CD4-positive, alpha-beta T cell treated with Interleukin-2 at 100 ng/mL for 4 hours (primary cell): ENCODE measurements at regions not wholly inside any gene's neighbourhood (a gene's known extent, or its start where the extent isn't known, plus 50 kb on each side); places are given as distances from the start of the nearest gene placed in this dataset.
"Not testable (repeated sequence)": the region's sequence is repeated elsewhere in the genome, so short reads cannot be mapped to it uniquely, and the experiment has no call there.

Source experiments
- DNase-seq: peaks from one replicate; pipeline ENCODE4 v3.0.0-alpha.2; 2020; ENCODE audit warnings: low spot score

- DNase-seq = no peak
Observed at GRCh38 chr4:117560329-117560728, 474.0 kb upstream of the NDST3 start.

DNA sequence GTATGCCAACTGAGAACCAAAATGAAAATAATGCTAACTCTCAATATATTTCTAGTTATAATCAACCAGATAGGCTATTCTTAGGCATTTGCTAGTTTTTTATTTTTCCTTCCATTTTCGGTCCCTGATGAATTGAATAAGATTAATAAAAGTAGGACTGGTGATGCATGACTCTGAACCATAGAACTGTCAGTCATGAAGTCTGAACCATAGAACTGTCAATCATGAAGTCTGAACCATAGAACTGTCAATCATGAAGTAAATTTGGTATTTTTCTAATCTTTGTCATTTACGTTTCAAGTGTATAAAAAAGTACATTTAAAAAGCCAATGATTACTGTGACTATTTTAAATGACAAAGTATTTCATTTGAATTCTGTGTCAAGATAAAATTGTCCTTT, 460.2 kb upstream of the NDST3 start:
- DNase-seq = no peak

- DNase-seq = no peak
Observed at GRCh38 chr4:117575850-117576249, 458.4 kb upstream of the NDST3 start.

- DNase-seq = no peak
Observed at GRCh38 chr4:117577686-117578311, 456.5 kb upstream of the NDST3 start.

- no peak for DNase-seq
Observed at GRCh38 chr4:117588771-117589170, 445.5 kb upstream of the NDST3 start.

GRCh38 chr4:117596917-117597480, 437.3 kb upstream of the NDST3 start:
- DNase-seq = no peak

- DNase-seq = not testable (repeated sequence)
Observed at GRCh38 chr4:117599393-117599792, 434.9 kb upstream of the NDST3 start.

DNA sequence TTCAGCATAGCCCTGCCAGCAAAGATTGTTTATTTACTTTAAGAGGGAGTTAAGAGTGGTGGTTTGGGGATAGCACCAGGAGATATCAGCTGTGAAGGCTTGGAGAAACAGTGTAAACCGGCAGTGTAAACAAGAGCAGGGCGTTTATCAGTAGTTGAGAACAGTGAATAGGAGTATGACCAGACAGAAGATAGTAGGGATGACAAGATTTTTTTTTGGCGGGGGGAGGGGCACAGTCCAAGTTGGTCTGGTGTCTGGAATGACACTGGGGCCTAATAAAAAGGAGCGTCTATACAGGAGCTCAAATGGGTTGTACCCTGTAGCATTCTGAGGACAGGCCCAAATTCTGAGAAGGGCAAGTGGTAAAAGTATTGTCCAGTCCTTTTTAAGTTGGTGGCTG, 433.4 kb upstream of the NDST3 start:
- DNase-seq = not testable (repeated sequence)

GRCh38 chr4:117610706-117611308, 423.5 kb upstream of the NDST3 start:
- no peak for DNase-seq

DNA sequence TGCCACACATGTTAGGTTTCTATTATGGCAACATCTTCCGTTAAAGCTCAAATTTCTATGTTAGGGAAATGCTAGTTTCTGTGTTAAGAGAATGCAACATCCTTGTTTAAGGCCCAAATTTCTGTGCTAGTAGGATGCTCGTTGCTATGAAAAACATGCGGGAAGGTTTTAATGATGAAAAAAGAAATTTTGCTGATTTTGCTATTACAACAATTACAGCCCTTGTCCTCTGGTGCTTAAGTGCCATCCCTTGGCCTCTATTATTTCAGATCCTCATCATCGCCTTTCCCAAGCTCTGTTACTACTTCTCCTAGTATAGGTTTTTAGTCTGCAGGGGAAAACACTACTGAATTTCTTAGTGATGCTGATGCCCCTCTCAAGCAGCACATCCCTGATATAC, 412.6 kb upstream of the NDST3 start:
- DNase-seq = no peak

GRCh38 chr4:117623326-117623725, 411.0 kb upstream of the NDST3 start:
- no peak for DNase-seq

- no peak for DNase-seq
Observed at GRCh38 chr4:117626664-117627063, 407.6 kb upstream of the NDST3 start.

DNA sequence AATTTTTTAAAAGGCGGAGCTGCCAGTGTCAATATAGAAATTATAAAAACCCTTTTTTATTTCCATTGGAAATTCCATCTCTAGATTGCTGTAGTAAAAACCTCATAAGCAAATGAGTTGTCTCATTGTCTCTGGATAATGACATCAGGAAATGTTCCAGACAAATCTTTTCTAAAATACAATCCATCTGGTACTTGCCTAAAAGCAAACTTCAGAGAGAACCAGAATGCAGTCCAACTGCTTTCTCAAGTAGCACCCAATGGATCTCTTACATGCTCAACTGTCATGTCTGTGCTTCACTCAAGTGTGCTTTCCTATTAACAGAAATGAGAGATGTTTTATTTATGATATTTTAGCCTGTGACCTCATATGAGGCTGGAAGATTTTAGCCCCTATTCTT, 399.6 kb upstream of the NDST3 start:
- no peak for DNase-seq

- no peak for DNase-seq
Observed at GRCh38 chr4:117637347-117637746, 396.9 kb upstream of the NDST3 start.

DNA sequence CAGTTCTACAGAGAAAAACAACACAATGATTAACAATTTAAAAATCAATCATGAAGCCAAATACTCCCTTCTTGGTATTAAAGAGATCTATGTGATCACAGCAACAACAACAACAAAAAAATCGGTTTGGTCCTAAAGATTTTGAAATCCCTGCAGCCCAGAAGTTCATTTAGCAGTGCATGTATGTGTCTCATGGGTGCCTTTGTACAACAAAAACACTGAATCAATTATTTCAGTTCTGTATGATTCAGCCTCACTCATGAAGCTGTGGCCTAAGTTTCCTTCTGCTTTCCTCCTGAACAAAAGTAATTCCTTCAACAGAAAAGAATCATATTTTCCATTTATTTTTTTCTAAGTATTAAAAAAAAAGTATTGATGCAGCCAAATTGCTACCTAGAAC, 393.4 kb upstream of the NDST3 start:
- no peak for DNase-seq

GRCh38 chr4:117641519-117641918, 392.8 kb upstream of the NDST3 start:
- no peak for DNase-seq

GRCh38 chr4:117654079-117654478, 380.2 kb upstream of the NDST3 start:
- no peak for DNase-seq

DNA sequence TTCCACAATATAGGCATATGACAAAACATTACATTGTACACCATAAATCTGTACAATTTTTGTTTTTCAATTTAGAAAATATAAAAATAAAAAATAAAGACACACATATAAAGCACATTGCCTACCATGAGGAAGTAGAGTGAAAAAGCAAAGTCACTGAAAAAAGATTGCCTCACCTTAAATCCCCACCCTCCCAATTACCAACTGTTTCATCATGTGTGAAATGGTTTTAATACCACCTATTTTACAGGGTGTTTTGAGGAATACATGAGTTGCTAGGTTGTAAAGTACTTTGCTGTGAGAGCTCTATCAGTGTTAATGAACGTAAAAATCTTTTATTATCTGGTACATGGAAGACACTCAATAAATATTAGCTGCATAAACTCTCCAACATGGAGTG, 373.6 kb upstream of the NDST3 start:
- DNase-seq = no peak

DNA sequence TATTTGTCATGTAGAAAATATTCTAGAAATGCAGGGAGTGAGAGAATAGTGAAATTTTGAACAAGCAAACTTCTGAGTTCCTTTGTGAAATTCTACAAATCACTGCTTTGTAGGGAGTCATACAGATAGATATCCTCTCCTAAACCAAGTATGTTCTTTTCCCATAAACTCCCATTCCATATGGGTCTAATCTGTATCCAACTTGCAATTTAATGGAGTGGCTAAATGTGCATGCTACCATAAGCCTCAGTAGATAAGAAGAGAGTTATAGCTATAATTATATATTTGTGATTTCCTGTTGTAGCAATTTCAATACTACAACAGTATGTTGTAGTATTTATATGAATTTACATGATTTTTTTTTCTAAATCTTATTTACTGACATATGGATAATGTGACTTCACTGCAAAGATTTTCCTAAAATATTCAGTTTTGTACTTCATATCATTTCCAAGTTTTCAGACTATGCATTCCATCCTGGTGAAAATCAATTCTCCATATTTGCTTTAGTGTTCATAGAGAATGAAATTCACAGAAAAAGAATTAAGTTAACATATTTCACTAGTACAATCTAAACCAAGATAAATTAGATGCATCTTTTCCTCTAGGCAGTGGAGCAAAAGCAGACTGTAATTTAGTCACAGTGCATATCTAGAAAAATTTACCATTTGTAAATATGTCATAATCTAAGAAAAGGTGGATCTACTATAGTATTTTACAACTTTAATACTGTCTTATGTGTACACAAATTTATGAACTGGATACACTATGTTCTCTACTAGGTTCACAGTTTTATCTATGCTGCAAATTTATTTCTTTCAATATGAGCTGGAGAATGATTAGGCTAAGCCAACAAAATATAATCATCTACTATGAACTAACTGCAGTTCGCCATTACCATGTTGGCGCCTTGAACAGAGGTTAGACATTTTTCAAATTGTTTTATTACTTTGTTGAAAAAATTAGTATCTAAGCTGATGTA, 372.9 kb upstream of the NDST3 start:
- DNase-seq = no peak

DNA sequence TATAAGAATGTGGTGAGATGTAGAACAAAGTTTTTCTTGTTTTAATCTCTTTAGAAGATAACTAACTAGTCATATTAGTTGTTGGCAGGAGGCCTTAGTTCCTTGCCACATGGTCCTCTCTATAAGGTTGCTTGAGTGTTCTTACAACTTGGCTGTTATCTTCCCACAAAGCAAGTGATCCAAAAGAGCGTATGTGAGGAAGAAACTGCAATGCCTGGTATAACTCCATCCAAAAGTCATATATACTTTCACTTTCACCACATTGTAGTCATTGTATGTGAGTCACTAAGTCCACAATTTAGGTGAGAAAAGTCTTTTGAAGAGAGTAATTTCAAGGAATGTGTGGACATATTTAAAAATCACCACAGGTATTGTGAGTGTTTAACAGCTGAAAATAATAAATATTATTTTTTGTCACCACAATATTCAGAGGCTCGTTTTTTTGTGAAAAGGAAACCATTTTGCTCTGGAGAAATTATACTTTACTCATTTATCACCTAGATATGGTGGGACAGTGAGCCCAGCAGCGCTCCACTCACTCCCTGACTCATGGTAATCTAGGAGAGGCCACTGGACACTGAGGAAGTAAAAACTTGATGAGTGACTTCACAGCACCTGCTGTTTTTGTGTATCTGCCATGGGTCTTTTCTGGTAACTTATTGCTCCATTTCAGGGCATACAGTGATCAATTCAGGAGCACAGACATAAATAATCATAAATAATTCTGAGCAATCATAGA, 369.4 kb upstream of the NDST3 start:
- no peak for DNase-seq

GRCh38 chr4:117676153-117676552, 358.1 kb upstream of the NDST3 start:
- DNase-seq = no peak

DNA sequence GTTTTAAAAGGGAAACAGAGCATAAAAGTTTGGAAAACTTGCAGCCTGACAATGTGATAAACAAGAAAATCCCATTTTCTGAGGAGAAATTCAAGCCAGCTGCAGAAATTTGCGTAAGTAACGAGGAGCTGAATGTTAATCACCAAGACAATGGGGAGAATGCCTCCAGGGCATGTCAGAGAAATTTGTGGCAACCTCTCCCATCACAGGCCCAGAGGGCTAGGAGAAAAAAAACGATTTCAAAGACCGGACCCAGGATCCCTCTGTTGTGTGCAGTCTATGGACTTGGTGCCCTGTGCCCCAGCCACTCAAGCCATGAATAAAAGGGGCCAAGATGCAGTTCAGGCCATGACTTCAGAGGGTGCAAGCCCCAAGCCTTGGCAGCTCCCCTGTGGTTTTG, 355.4 kb upstream of the NDST3 start:
- no peak for DNase-seq
